ENCODE measurements at regions not wholly inside any gene's neighbourhood (a gene's known extent, or its start where the extent isn't known, plus 50 kb on each side); places are given as distances from the start of the nearest gene placed in this dataset.

DNA sequence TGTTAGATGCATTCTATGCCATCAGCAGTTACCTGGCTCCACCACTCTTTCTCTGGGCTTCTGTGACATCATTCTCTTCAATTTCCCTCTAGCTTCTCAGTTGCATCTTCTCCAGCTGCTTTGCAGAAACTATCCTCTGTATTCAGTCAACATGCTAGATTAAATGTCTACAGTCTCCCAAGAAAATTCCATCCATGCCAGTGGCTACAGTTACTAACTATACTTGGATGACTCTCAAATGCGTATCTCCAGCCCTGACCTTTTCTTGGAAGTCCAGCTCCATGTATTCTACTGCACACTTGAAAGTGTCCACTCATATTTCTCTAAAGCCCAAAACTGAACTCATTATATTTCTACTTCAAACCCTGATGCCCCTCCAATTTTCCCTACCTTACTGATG lies 232.3 kb upstream of the TENM3 start:
- H2AFZ ChIP-seq (ENCODE audit: low read length), result no peak overlapping the region
- TF ChIP-seq, protein P1, sequence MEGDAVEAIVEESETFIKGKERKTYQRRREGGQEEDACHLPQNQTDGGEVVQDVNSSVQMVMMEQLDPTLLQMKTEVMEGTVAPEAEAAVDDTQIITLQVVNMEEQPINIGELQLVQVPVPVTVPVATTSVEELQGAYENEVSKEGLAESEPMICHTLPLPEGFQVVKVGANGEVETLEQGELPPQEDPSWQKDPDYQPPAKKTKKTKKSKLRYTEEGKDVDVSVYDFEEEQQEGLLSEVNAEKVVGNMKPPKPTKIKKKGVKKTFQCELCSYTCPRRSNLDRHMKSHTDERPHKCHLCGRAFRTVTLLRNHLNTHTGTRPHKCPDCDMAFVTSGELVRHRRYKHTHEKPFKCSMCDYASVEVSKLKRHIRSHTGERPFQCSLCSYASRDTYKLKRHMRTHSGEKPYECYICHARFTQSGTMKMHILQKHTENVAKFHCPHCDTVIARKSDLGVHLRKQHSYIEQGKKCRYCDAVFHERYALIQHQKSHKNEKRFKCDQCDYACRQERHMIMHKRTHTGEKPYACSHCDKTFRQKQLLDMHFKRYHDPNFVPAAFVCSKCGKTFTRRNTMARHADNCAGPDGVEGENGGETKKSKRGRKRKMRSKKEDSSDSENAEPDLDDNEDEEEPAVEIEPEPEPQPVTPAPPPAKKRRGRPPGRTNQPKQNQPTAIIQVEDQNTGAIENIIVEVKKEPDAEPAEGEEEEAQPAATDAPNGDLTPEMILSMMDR (IDR thresholded peaks at IDR 0.05; ENCODE audit: extremely low read depth, low read depth, low read length), result no peak
- no peaks in the 10 kb centered on the region for H4K20me1 ChIP-seq (ENCODE audit: insufficient read depth, low read length)
- H3K79me2 ChIP-seq (ENCODE audit: insufficient read depth, low read length), result no peaks in the 10 kb centered on the region
- H3K36me3 ChIP-seq (ENCODE audit: insufficient read depth, low read length), result no peaks in the 10 kb centered on the region
- no peak overlapping the region for H3K4me2 ChIP-seq (ENCODE audit: insufficient read depth, low read length)
- peak; percentile 34 for DNase-seq (ENCODE audit: insufficient read length, low spot score, missing footprints)
- no peaks in the 10 kb centered on the region for H3K9me3 ChIP-seq (ENCODE audit: low read depth, low read length)
- H3K27me3 ChIP-seq (ENCODE audit: insufficient read depth, low read length), result no peaks in the 10 kb centered on the region
- no peak overlapping the region for H3K27ac ChIP-seq (ENCODE audit: low read depth, low read length)
- no peak overlapping the region for H3K4me3 ChIP-seq (ENCODE audit: insufficient read depth, low read length)
- H3K4me1 ChIP-seq (ENCODE audit: insufficient read depth, low read length), result peaks cover 3% of the 10 kb centered on the region

DNA sequence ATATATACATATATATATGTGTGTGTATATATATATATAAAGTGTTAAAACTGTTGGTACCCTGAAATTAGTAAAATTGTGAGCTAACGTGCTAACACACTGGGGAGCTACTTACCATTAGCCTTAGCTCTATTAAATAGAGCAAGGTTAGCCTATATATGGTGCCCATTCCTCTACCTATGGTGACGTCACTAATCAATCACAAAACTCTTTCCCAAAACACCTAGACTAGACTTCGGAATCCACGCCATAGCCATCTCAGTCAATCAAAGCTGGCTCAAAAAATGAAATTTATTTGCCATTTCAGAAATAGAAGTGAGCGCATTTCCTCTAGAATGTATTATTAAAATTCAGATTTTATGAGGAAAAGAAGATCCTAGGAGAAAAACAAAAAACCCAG lies 229.0 kb upstream of the TENM3 start:
- no peaks in the 10 kb centered on the region for H3K79me2 ChIP-seq (ENCODE audit: insufficient read depth, low read length)

DNA sequence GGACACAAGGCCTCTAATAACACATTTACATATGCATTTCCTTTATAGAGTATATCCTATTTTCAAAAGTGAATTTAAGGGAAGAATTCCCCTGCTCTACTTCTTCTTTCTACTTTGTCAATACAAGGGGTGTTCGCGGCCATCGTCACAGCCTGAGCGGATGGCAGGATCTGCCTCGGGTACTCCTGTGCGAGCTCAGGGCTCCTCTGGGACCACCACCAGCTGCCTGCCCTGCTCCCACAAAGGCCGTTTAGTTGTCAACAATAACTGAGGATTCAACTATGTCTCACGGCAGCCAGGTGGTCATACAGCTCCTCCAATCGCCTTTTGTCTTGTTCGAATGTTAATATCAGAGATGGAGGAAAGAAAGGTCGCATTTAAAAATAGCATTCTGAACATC lies 228.2 kb upstream of the TENM3 start:
- Histone ChIP-seq H3K9me3 (ENCODE audit: low read depth, low read length) (no peaks in the 10 kb centered on the region), H3K4me3 (ENCODE audit: insufficient read depth, low read length) (no peak overlapping the region), H3K36me3 (ENCODE audit: insufficient read depth, low read length) (no peaks in the 10 kb centered on the region), H2AFZ (ENCODE audit: low read length) (no peak overlapping the region), H3K4me1 (ENCODE audit: insufficient read depth, low read length) (peaks cover 8% of the 10 kb centered on the region), H3K4me2 (ENCODE audit: insufficient read depth, low read length) (no peak overlapping the region), H4K20me1 (ENCODE audit: insufficient read depth, low read length) (no peaks in the 10 kb centered on the region), H3K27ac (ENCODE audit: low read depth, low read length) (no peak overlapping the region), H3K27me3 (ENCODE audit: insufficient read depth, low read length) (no peaks in the 10 kb centered on the region), H3K79me2 (ENCODE audit: insufficient read depth, low read length) (no peaks in the 10 kb centered on the region)
- TF ChIP-seq, protein P1 (IDR thresholded peaks at IDR 0.05; ENCODE audit: extremely low read depth, low read depth, low read length), result no peak
- no peak for DNase-seq (ENCODE audit: insufficient read length, low spot score, missing footprints)

More for the DNA sequence above, 229.0 kb upstream of the TENM3 start:
- Histone ChIP-seq H3K9me3 (ENCODE audit: low read depth, low read length) (no peaks in the 10 kb centered on the region), H3K27ac (ENCODE audit: low read depth, low read length) (no peak overlapping the region), H3K4me2 (ENCODE audit: insufficient read depth, low read length) (no peak overlapping the region), H4K20me1 (ENCODE audit: insufficient read depth, low read length) (no peaks in the 10 kb centered on the region), H3K4me1 (ENCODE audit: insufficient read depth, low read length) (peaks cover 8% of the 10 kb centered on the region), H3K36me3 (ENCODE audit: insufficient read depth, low read length) (no peaks in the 10 kb centered on the region), H2AFZ (ENCODE audit: low read length) (no peak overlapping the region), H3K27me3 (ENCODE audit: insufficient read depth, low read length) (no peaks in the 10 kb centered on the region), H3K4me3 (ENCODE audit: insufficient read depth, low read length) (no peak overlapping the region)
- DNase-seq (ENCODE audit: insufficient read length, low spot score, missing footprints), result no peak
- TF ChIP-seq, protein P1 (IDR thresholded peaks at IDR 0.05; ENCODE audit: extremely low read depth, low read depth, low read length), result no peak

DNA sequence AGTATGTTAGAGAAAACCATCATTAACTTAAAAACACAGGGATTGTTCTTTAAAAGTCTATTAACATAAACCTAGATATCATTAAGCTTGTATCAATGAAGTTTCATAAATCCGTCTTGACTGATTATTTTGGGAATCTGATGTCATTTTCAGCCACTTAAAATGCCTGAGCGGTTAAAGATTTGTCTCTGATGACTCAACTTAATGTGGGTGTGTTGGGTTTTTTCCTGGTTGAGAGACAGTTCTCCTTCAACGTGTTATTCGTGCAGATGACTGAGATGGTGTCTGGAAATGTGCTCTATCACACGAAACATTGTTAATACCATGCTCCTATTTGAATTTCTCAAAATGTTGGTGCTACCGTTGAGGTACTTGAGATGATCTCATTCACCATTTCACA lies 227.3 kb upstream of the TENM3 start:
- no peaks in the 10 kb centered on the region for H4K20me1 ChIP-seq (ENCODE audit: insufficient read depth, low read length)
- H3K27ac ChIP-seq (ENCODE audit: low read depth, low read length), result peak overlapping the region; percentile 18
- no peak overlapping the region for H3K4me3 ChIP-seq (ENCODE audit: insufficient read depth, low read length)
- H3K27me3 ChIP-seq (ENCODE audit: insufficient read depth, low read length), result no peaks in the 10 kb centered on the region
- no peaks in the 10 kb centered on the region for H3K9me3 ChIP-seq (ENCODE audit: low read depth, low read length)
- H3K4me1 ChIP-seq (ENCODE audit: insufficient read depth, low read length), result peaks cover 8% of the 10 kb centered on the region
- H3K36me3 ChIP-seq (ENCODE audit: insufficient read depth, low read length), result no peaks in the 10 kb centered on the region
- no peaks in the 10 kb centered on the region for H3K79me2 ChIP-seq (ENCODE audit: insufficient read depth, low read length)
- peak overlapping the region; percentile 21 for H2AFZ ChIP-seq (ENCODE audit: low read length)
- H3K4me2 ChIP-seq (ENCODE audit: insufficient read depth, low read length), result peak overlapping the region; percentile 23
- TF ChIP-seq, protein P1 (IDR thresholded peaks at IDR 0.05; ENCODE audit: extremely low read depth, low read depth, low read length), result no peak
- DNase-seq (ENCODE audit: insufficient read length, low spot score, missing footprints), result peak; percentile 92
